WI38 (cell line): ENCODE measurements at regions not wholly inside any gene's neighbourhood (a gene's known extent, or its start where the extent isn't known, plus 50 kb on each side); places are given as distances from the start of the nearest gene placed in this dataset.

Source experiments
- H3K4me3 ChIP-seq: 2 replicates; pipeline ENCODE4 v1.5.1; 2011; ENCODE audit warnings: low read depth, mild to moderate bottlenecking, control low read depth, low read length
- CTCF ChIP-seq: IDR thresholded peaks from 2 replicates; pipeline ENCODE4 v1.5.1; 2012; ENCODE audit warnings: low read depth, mild to moderate bottlenecking, control low read depth, low read length

DNA sequence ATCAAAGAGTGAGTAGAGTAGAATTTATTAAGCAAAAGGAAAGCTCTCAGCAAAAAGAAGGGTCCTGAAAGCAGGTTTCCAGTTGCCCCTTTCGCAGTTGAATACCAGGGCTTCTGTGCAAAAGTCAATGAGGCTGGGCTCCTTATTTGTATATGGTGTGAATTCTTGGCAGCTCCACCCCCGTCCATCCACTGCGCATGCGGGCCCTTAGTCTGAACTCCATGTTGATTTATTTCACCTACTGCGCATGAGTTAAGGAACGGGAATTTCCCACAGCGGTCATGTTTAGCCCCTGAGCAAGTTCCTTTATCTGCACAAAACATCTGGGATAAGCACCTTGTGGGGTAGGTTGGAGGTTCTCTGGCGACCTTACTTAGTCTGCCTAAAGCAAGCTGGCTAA, 325.6 kb downstream of the ZWINT start:
- TF ChIP-seq CTCF: no peak
- H3K4me3 ChIP-seq: no peak overlapping the region

DNA sequence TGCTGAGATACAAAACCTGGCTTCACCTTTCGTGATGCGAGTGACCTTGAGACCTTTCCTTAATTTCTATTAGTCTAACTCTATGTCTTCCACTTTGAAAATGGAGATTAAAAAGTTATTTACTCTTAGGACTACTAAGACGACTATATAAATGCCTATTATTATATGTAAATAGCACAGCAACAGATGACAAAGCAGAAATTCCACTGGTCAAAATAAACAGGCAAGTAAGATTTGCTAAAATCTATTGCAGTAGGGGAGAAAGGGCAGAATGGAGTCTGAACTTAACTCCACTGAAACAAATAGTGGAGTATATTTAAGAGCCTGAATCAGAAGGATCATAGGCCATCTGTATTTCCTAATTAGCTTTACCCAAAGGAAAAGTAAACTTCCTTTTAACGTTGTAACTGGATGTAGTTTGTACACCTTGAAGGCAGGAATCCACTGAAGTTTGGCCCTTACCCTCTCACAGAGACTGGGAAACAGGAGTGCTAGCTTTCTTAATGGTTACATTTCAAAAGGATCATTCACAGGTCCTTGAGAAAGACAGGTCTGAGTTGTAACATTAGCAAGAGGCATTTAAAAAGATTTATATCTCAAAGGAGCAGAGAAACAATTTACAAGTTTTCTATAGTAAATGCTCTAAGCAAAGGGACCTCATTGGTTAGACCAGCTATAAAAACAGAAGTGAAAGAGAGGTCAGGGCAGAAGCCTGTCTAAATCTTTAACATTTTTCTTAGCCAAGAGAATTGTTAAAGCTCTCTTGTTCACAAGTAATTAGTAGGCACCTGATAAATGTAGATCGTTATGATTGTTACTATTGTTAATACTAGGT, 332.5 kb downstream of the ZWINT start:
- no peak overlapping the region for H3K4me3 ChIP-seq
- TF ChIP-seq CTCF: no peak

GRCh38 chr10:56012101-56012500, 349.0 kb downstream of the ZWINT start:
- no peak for TF ChIP-seq CTCF
- H3K4me3 ChIP-seq: no peak overlapping the region

DNA sequence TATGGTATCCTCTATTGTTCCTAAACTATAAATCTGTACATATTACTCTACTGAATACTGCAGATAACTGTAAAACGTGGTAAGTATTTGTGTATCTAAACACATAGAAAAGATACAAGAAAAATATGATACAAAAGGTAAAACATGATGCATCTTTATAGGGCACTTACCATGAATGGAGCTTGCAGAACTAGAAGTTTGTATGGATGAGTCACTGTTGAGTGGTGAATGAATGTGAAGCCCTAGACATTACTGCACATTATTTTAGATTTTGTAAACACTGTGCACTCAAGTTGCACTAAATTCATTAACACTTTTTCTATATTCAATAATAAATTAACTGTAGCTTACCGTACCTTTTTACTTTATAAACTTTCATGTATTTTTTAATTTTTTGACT, 357.5 kb downstream of the ZWINT start:
- TF ChIP-seq CTCF: no peak

GRCh38 chr10:55989188-55989587, 371.9 kb downstream of the ZWINT start:
- TF ChIP-seq CTCF: no peak
- no peak overlapping the region for H3K4me3 ChIP-seq

More for the DNA sequence above, 357.5 kb downstream of the ZWINT start:
- H3K4me3 ChIP-seq: no peak overlapping the region

DNA sequence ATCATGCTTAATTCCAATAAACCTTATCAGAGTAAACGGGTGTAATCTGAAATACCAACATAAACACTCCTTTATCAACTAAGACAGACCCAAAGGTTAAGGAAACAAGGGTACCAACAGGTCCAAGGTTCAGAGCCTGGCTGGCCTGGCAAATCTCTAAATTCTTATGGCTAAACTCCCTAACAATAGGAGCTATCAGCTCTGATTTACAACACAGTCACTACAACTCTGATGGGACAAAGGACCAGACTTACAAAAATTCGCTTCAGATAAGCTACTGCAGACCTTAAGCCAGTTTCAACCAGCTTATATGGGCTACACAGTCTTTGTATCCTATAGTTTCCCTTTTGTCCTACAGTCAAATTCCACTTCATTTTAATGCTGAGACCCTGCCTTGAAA, 381.9 kb downstream of the ZWINT start:
- H3K4me3 ChIP-seq: no peak overlapping the region
- no peak for TF ChIP-seq CTCF

- no peak overlapping the region for H3K4me3 ChIP-seq
- TF ChIP-seq CTCF: no peak
These were observed 395.0 kb downstream of the ZWINT start for GRCh38 chr10:55966101-55966500.
